ENCODE measurements at regions not wholly inside any gene's neighbourhood (a gene's known extent, or its start where the extent isn't known, plus 50 kb on each side); places are given as distances from the start of the nearest gene placed in this dataset.

- no peak for TF ChIP-seq EZH2 (IDR thresholded peaks at IDR 0.05; ENCODE audit: borderline replicate concordance, low read length)
- TF ChIP-seq CTCF (IDR thresholded peaks at IDR 0.05; ENCODE audit: low read length), result no peak
These were observed 300.4 kb downstream of the IRX2 start for GRCh38 chr5:2451100-2451499.

GRCh38 chr5:2442496-2443354, 308.8 kb downstream of the IRX2 start:
- no peak overlapping the region for H3K9ac ChIP-seq (ENCODE audit: low read length)
- H3K36me3 ChIP-seq (ENCODE audit: insufficient read depth, low read length), result no peaks in the 10 kb centered on the region
- H3K79me2 ChIP-seq (ENCODE audit: insufficient read depth, low read length), result no peaks in the 10 kb centered on the region
- no peak overlapping the region for H3K27ac ChIP-seq (ENCODE audit: low read depth, low read length, poor library complexity, severe bottlenecking)
- no peaks in the 10 kb centered on the region for H3K4me1 ChIP-seq (ENCODE audit: insufficient read depth, low read length, severe bottlenecking)
- H4K20me1 ChIP-seq (ENCODE audit: insufficient read depth, low read length), result no peaks in the 10 kb centered on the region
- no peak overlapping the region for H3K4me3 ChIP-seq (ENCODE audit: low read depth, low read length, poor library complexity, severe bottlenecking)
- H3K9me2 ChIP-seq (ENCODE audit: low read depth, low read length), result no peaks in the 10 kb centered on the region
- no peak overlapping the region for H2AFZ ChIP-seq (ENCODE audit: low read length)
- no peak for TF ChIP-seq EZH2 (IDR thresholded peaks at IDR 0.05; ENCODE audit: borderline replicate concordance, low read length)
- no peak for TF ChIP-seq CTCF (IDR thresholded peaks at IDR 0.05; ENCODE audit: low read length)
- no peak overlapping the region for H3K4me2 ChIP-seq (ENCODE audit: low read length)
- H3K9me3 ChIP-seq (ENCODE audit: low read length), result no peaks in the 10 kb centered on the region
- no peaks in the 10 kb centered on the region for H3F3A ChIP-seq (ENCODE audit: insufficient read depth, low read length)
- H3K27me3 ChIP-seq (ENCODE audit: insufficient read depth, low read length), result no peaks in the 10 kb centered on the region

More at GRCh38 chr5:2451100-2451499, 300.4 kb downstream of the IRX2 start:
- H2AFZ ChIP-seq (ENCODE audit: low read length), result no peak overlapping the region
- H3K9me3 ChIP-seq (ENCODE audit: low read length), result no peaks in the 10 kb centered on the region
- H3K9me2 ChIP-seq (ENCODE audit: low read depth, low read length), result no peaks in the 10 kb centered on the region
- H3K4me1 ChIP-seq (ENCODE audit: insufficient read depth, low read length, severe bottlenecking), result no peaks in the 10 kb centered on the region
- no peak overlapping the region for H3K27ac ChIP-seq (ENCODE audit: low read depth, low read length, poor library complexity, severe bottlenecking)
- no peak overlapping the region for H3K4me2 ChIP-seq (ENCODE audit: low read length)
- H4K20me1 ChIP-seq (ENCODE audit: insufficient read depth, low read length), result no peaks in the 10 kb centered on the region
- H3K79me2 ChIP-seq (ENCODE audit: insufficient read depth, low read length), result no peaks in the 10 kb centered on the region
- no peaks in the 10 kb centered on the region for H3F3A ChIP-seq (ENCODE audit: insufficient read depth, low read length)
- no peak overlapping the region for H3K9ac ChIP-seq (ENCODE audit: low read length)
- H3K36me3 ChIP-seq (ENCODE audit: insufficient read depth, low read length), result no peaks in the 10 kb centered on the region
- no peaks in the 10 kb centered on the region for H3K27me3 ChIP-seq (ENCODE audit: insufficient read depth, low read length)
- no peak overlapping the region for H3K4me3 ChIP-seq (ENCODE audit: low read depth, low read length, poor library complexity, severe bottlenecking)

DNA sequence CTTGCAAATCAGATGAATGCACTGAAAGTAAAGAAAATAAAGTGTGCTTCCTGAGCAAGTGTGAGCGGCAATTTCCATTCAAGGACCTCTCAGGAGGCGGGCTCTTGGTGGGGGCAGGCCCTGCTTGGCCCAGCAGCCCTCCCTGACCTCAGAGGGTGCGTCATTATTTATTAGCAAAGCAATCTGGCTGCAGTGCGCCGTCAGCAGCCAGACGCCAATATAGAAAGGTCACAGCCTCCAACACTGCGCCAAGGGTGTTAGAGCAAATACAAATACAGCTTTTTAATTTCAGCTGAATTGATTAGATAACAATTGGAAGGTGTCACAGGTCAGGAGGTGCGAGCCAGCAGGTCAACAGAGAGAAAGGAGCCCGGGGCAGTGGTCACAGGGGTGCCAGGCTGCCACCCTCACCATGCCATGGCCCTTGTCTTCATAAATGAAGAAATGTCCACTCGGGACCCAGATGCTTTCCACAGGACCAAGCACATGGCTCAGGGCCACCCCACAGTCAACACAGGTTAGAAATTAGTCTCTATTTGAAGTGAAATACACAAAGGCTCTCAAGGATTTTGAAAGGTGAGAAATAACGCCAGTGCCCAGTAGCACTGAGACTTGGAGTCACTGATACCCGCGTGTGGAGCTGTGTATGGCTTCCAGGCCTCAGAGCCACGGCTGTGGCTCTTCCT, 309.8 kb downstream of the IRX2 start:
- Histone ChIP-seq H3K9ac (ENCODE audit: low read length) (no peak overlapping the region), H2AFZ (ENCODE audit: low read length) (no peak overlapping the region)
- TF ChIP-seq CTCF (IDR thresholded peaks at IDR 0.05; ENCODE audit: low read length) (no peak), EZH2 (IDR thresholded peaks at IDR 0.05; ENCODE audit: borderline replicate concordance, low read length) (no peak)

More for the DNA sequence above, 309.8 kb downstream of the IRX2 start:
- no peaks in the 10 kb centered on the region for H3K9me3 ChIP-seq (ENCODE audit: low read length)
- no peak overlapping the region for H3K4me3 ChIP-seq (ENCODE audit: low read depth, low read length, poor library complexity, severe bottlenecking)
- no peak overlapping the region for H3K27ac ChIP-seq (ENCODE audit: low read depth, low read length, poor library complexity, severe bottlenecking)
- no peaks in the 10 kb centered on the region for H3K9me2 ChIP-seq (ENCODE audit: low read depth, low read length)
- no peaks in the 10 kb centered on the region for H3F3A ChIP-seq (ENCODE audit: insufficient read depth, low read length)
- H4K20me1 ChIP-seq (ENCODE audit: insufficient read depth, low read length), result no peaks in the 10 kb centered on the region
- H3K36me3 ChIP-seq (ENCODE audit: insufficient read depth, low read length), result no peaks in the 10 kb centered on the region
- no peaks in the 10 kb centered on the region for H3K27me3 ChIP-seq (ENCODE audit: insufficient read depth, low read length)
- no peaks in the 10 kb centered on the region for H3K4me1 ChIP-seq (ENCODE audit: insufficient read depth, low read length, severe bottlenecking)
- H3K4me2 ChIP-seq (ENCODE audit: low read length), result no peak overlapping the region
- H3K79me2 ChIP-seq (ENCODE audit: insufficient read depth, low read length), result no peaks in the 10 kb centered on the region

Measured in OCI-LY1 (cell line).